GM12873 (cell line): ENCODE measurements at regions not wholly inside any gene's neighbourhood (a gene's known extent, or its start where the extent isn't known, plus 50 kb on each side); places are given as distances from the start of the nearest gene placed in this dataset.

Experiments
- TF ChIP-seq, protein P1 (sequence below): IDR thresholded peaks from 2 replicates; pipeline ENCODE4 v1.5.1; 2012; ENCODE audit warnings: low read depth, mild to moderate bottlenecking, moderate library complexity, low read length, control low read depth; ENCODE audit not compliant: insufficient read depth; ENCODE audit errors: missing control alignments

DNA sequence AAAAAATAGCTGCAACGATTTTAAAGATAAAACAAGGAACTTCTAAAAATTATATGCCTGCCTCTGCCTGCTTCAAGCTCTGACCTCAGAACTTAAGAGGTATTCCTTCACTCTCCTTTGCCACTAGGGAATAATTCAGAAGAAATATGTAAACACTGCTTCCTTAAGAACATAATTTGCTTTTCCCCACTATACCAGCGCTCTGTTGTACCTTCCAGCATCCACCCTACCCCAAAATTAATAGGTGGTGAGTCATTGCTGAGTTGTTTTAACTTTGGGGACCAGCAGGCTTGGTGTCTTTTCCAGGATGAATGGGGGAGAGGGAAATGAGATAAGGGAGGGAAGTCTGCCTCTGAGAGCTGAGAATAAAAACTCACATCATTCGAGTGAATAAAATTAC is 107.7 kb upstream of the ATXN1 start:
- TF ChIP-seq, protein P1, sequence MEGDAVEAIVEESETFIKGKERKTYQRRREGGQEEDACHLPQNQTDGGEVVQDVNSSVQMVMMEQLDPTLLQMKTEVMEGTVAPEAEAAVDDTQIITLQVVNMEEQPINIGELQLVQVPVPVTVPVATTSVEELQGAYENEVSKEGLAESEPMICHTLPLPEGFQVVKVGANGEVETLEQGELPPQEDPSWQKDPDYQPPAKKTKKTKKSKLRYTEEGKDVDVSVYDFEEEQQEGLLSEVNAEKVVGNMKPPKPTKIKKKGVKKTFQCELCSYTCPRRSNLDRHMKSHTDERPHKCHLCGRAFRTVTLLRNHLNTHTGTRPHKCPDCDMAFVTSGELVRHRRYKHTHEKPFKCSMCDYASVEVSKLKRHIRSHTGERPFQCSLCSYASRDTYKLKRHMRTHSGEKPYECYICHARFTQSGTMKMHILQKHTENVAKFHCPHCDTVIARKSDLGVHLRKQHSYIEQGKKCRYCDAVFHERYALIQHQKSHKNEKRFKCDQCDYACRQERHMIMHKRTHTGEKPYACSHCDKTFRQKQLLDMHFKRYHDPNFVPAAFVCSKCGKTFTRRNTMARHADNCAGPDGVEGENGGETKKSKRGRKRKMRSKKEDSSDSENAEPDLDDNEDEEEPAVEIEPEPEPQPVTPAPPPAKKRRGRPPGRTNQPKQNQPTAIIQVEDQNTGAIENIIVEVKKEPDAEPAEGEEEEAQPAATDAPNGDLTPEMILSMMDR, result no peak

DNA sequence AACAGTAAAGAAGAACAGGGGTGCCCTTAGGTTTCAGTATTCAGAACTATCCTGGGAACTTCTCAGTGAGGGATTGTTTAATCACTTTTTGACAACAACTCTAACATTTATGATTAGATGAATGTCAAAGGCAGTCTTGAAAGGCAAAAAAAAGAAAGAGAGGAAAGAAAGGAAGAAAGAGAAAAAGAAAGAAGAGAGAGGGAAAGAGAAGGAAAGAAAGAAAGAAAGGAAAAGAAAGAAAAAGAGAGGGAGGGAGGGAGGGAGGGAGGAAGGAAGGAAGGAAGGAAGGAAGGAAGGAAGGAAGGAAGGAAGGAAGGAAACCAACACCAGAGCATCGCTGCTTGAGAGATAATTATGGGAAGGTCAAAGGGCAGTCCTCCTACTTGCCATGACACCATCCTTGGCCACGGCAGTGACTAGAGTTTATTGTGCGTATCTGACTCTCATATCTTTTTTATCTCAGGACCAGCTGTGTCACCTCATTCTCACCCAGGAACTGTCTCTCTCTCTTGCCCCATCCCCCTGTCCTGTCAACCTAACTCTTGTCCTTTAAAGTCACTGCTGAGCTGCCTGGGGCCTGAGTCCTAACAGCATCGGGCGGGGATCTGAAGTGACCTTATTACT is 96.8 kb upstream of the ATXN1 start:
- TF ChIP-seq, protein P1, result no peak

DNA sequence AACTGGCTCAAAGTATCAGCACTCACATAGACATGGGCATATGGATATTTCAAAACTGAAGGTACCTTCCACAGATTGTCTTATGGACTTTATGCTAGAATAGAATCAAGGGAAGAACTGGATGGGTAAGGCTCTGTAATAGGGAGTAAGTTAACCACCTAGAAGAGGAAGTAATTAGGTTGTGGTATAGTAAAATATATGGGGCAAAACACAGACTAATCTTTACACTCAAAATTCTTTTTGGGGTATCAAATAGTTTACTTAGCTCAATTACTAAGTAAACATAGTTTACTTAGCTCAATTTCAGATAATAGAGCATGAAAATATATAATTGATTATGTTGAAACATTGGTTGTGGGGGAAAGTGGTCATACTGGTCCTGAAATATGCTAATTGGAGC is 94.2 kb upstream of the ATXN1 start:
- TF ChIP-seq, protein P1, result no peak

DNA sequence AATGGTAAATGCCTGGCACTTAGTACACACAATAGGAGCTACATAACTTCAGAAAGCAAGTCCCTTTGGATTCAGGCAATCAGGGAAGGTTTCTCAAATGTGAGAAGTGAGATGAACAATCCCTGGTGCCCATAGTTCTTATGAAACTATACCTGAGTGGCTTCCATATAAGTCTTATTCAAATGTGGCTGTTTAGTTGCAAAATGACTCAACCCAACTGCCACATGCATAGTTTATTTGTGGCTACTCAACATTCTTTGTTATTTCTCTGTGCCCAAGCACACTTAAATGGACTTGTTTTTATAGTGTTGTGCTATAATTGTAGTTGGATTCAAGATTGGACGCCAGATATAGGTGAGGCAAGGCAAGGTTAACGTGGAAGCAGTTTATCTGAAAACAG is 93.7 kb upstream of the ATXN1 start:
- TF ChIP-seq, protein P1, result no peak

DNA sequence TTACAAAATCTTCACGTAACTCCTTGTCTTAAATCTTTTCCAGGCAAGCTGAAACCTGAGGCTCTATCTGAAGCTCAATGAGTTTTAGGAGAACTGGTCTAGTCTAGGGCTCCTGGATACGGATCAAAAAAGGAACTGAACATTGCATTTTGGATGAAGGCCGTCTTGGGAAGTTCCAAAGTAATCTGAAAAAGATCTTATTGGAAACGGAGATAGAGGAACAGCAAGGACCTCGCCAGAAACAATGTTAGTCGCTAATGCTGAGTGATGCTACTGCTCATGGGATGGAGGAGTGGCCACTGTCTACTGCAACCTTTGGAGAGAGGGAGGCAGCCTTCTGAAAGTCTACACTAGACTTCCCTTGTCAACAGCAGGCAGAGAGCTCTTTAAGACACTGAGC is 91.4 kb upstream of the ATXN1 start:
- TF ChIP-seq, protein P1, result no peak

DNA sequence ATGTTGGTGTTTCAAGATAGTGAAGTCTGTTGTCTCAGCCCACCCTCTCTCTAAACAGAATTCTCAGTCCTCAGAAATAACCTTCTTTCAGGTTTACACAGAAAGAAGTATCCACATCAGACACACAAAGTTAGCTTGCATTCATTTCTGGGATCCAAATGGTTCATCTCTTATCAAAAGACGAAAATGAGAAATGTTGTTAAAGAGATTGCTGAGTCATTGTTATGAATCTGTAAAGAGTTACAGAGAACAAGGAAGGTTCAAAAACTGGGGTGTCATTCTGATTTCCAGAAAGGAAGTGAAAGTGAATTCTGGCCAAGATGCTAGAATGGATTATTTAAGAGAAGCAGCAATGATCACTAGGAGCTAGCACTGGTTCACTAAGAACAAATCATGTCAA is 90.5 kb upstream of the ATXN1 start:
- TF ChIP-seq, protein P1, result no peak

DNA sequence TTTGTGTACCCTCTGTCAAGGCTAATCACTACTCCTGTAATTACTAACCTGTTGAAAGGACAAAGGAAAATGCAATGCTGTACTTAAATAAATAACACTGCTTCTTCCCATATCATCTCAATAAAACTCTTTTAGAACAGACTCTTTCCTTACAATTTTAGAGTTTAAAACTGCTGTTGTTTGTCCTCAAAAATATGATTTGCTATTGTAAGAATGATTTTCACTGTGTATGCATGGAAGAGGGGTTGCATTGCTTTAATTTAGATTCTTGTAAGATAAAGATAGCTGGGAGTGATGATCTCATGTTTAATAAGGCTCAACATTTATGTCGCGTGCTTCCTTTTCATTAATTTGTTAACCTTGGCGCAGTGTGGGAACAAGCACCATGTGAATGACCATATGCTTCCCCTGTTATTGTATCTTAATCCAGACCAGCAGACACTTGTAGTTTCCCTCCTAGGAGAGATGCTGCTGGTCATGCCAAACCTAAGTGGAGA is 89.8 kb upstream of the ATXN1 start:
- TF ChIP-seq, protein P1, result no peak
